ENCODE measurements at regions not wholly inside any gene's neighbourhood (a gene's known extent, or its start where the extent isn't known, plus 50 kb on each side); places are given as distances from the start of the nearest gene placed in this dataset.
A peak's percentile ranks its signal among the peaks of the same experiment; 100 is the strongest.

DNA sequence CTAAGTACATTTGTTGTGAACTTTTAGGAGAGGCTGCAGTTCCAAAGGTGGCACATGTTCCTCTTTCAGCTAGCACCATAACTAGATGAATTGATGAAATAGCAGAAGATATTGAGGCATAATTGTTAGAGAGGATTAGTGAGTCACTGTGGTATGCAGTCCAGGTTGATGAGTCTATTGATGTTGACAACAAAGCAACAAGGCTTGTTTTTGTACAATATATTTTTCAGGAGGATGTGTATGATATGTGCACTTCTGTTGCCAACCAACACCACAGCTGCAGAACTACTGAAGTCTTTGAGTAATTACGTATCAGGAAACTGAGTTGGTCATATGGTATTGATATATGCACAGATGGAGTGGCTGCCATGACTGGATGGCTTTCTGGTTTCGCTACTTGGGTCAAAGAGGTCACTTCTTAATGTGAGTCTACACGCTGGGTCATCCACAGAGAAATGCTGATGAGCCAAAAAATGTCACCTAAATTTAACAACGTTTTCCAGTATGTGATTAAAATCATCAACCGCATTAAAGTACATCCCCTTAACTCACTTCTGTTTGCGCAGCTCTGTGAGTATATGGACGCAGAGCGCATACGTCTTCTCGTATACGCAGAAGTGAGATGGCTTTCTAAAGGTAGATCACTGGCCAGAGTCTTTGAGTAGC is 261.3 kb upstream of the ANO5 start:
- Histone ChIP-seq H3K36me3 (ENCODE audit: low read depth) (no peaks in the 10 kb centered on the region), H3K27me3 (ENCODE audit: insufficient read depth, poor library complexity, severe bottlenecking) (no peaks in the 10 kb centered on the region), H3K27ac (ENCODE audit: poor library complexity, severe bottlenecking) (no peak overlapping the region), H3K9me3 (ENCODE audit: severe bottlenecking) (no peaks in the 10 kb centered on the region), H3K4me3 (ENCODE audit: severe bottlenecking) (no peak overlapping the region), H3K4me1 (ENCODE audit: insufficient read depth, poor library complexity, severe bottlenecking) (no peaks in the 10 kb centered on the region)
- TF ChIP-seq, protein P1, sequence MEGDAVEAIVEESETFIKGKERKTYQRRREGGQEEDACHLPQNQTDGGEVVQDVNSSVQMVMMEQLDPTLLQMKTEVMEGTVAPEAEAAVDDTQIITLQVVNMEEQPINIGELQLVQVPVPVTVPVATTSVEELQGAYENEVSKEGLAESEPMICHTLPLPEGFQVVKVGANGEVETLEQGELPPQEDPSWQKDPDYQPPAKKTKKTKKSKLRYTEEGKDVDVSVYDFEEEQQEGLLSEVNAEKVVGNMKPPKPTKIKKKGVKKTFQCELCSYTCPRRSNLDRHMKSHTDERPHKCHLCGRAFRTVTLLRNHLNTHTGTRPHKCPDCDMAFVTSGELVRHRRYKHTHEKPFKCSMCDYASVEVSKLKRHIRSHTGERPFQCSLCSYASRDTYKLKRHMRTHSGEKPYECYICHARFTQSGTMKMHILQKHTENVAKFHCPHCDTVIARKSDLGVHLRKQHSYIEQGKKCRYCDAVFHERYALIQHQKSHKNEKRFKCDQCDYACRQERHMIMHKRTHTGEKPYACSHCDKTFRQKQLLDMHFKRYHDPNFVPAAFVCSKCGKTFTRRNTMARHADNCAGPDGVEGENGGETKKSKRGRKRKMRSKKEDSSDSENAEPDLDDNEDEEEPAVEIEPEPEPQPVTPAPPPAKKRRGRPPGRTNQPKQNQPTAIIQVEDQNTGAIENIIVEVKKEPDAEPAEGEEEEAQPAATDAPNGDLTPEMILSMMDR (IDR thresholded peaks at IDR 0.05; ENCODE audit: poor library complexity, severe bottlenecking), result no peak
- ATAC-seq (ENCODE audit: low read depth) (peak; percentile 25; the same call in 2 of the 3 replicates), DNase-seq (ENCODE audit: low spot score) (no peak)

DNA sequence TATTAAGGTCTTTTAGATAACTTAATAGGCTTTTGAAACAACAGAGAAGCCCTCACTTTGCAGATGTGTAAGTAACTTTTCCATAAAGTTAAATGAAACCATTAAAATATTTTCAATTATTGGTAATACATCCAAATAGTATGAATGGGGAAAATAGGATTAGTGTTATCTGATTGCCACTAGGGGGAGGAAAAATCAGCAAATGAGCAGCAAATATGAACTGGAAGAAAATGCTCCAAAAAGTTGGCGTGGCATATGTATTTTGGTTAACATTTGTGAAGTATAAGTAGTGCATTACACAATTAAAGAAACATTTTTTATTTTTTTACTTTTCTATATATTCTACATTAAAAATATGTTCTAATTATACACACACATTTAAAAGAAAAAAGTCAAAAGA is 259.8 kb upstream of the ANO5 start:
- H3K4me1 ChIP-seq (ENCODE audit: insufficient read depth, poor library complexity, severe bottlenecking), result no peaks in the 10 kb centered on the region
- no peaks in the 10 kb centered on the region for H3K9me3 ChIP-seq (ENCODE audit: severe bottlenecking)
- no peak for ATAC-seq (ENCODE audit: low read depth)
- TF ChIP-seq, protein P1 (IDR thresholded peaks at IDR 0.05; ENCODE audit: poor library complexity, severe bottlenecking), result peak; percentile 62
- H3K27me3 ChIP-seq (ENCODE audit: insufficient read depth, poor library complexity, severe bottlenecking), result no peaks in the 10 kb centered on the region
- no peak overlapping the region for H3K4me3 ChIP-seq (ENCODE audit: severe bottlenecking)
- no peak for DNase-seq (ENCODE audit: low spot score)
- no peaks in the 10 kb centered on the region for H3K36me3 ChIP-seq (ENCODE audit: low read depth)
- H3K27ac ChIP-seq (ENCODE audit: poor library complexity, severe bottlenecking), result no peak overlapping the region

DNA sequence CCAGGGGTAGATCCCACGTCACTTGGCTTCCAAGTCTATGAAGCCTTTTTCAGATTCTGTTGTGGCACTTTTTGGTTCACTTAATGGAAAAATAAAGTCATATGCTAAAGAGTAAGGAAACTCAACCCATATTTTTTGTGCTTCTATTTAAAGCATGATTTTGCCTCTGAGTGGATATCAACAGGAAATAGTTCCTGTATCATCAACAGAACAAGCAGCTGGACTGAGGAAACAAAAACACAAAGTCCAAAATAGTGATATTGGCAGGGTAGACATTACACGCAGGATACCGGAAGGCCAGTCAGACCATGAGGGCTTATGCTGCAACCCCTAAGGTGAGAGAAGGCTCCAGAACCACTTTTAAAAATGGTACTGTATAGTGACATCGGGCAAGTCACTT is 248.3 kb upstream of the ANO5 start:
- Histone ChIP-seq H3K4me1 (ENCODE audit: insufficient read depth, poor library complexity, severe bottlenecking) (no peaks in the 10 kb centered on the region), H3K4me3 (ENCODE audit: severe bottlenecking) (no peak overlapping the region), H3K36me3 (ENCODE audit: low read depth) (no peaks in the 10 kb centered on the region), H3K9me3 (ENCODE audit: severe bottlenecking) (no peaks in the 10 kb centered on the region), H3K27ac (ENCODE audit: poor library complexity, severe bottlenecking) (no peak overlapping the region), H3K27me3 (ENCODE audit: insufficient read depth, poor library complexity, severe bottlenecking) (no peaks in the 10 kb centered on the region)
- no peak for ATAC-seq (ENCODE audit: low read depth)
- DNase-seq (ENCODE audit: low spot score), result no peak
- TF ChIP-seq, protein P1 (IDR thresholded peaks at IDR 0.05; ENCODE audit: poor library complexity, severe bottlenecking), result no peak

DNA sequence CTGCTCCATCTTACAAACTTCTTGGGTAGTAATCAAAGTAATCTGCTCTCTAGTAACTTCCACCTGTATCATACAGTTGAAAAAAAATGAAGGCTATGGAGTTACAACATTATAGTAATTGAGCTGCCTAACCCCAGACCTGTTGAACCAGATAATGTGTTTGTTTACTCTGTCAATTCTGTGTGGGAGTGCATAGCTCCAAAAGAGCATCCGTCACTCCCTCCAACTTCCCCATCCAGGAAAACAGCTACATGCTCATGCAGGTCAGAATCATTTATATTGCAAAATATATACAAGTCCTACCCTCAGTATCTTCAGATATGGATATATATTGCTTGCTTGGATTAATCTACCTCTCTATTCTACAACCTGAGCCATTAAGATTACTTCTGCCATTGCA is 244.0 kb upstream of the ANO5 start:
- Histone ChIP-seq H3K4me1 (ENCODE audit: insufficient read depth, poor library complexity, severe bottlenecking) (no peaks in the 10 kb centered on the region), H3K4me3 (ENCODE audit: severe bottlenecking) (no peak overlapping the region), H3K36me3 (ENCODE audit: low read depth) (no peaks in the 10 kb centered on the region), H3K27me3 (ENCODE audit: insufficient read depth, poor library complexity, severe bottlenecking) (no peaks in the 10 kb centered on the region), H3K27ac (ENCODE audit: poor library complexity, severe bottlenecking) (no peak overlapping the region), H3K9me3 (ENCODE audit: severe bottlenecking) (no peaks in the 10 kb centered on the region)
- DNase-seq (ENCODE audit: low spot score), result no peak
- no peak for ATAC-seq (ENCODE audit: low read depth)
- TF ChIP-seq, protein P1 (IDR thresholded peaks at IDR 0.05; ENCODE audit: poor library complexity, severe bottlenecking), result no peak

DNA sequence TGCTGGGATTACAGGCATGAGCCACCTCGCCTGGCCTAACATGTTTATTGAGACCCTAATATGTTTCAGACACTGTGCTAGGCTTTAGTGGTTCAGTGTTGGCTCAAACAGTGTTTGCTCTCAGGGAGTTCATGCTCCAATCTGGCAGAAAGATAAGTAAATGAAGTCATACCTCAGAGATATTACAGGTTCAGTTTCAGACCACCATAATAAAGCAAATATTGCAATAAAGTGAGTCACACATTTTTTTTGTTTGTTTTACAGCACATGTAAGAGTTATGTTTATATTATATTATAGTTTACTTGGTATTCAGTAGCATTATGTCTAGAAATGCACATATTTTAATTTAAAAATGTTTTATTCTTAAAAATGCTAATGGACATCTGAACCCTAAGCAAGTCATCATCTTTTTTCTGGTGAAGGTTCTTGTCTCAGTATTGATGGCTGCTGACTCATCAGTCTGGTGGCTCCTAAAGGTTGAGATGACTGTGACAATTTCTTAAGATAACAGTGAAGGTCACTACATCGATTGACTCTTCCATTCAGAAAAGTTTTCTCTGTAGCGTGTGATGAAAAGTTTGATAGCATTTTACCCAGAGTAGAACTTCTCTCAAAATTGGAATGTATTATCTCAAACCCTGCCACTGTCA is 243.0 kb upstream of the ANO5 start:
- no peak overlapping the region for H3K4me3 ChIP-seq (ENCODE audit: severe bottlenecking)
- no peaks in the 10 kb centered on the region for H3K27me3 ChIP-seq (ENCODE audit: insufficient read depth, poor library complexity, severe bottlenecking)
- no peak overlapping the region for H3K27ac ChIP-seq (ENCODE audit: poor library complexity, severe bottlenecking)
- no peaks in the 10 kb centered on the region for H3K9me3 ChIP-seq (ENCODE audit: severe bottlenecking)
- H3K4me1 ChIP-seq (ENCODE audit: insufficient read depth, poor library complexity, severe bottlenecking), result no peaks in the 10 kb centered on the region
- no peak for ATAC-seq (ENCODE audit: low read depth)
- no peak for DNase-seq (ENCODE audit: low spot score)
- TF ChIP-seq, protein P1 (IDR thresholded peaks at IDR 0.05; ENCODE audit: poor library complexity, severe bottlenecking), result no peak
- no peaks in the 10 kb centered on the region for H3K36me3 ChIP-seq (ENCODE audit: low read depth)
